Panc1 (cell line): ENCODE measurements at regions not wholly inside any gene's neighbourhood (a gene's known extent, or its start where the extent isn't known, plus 50 kb on each side); places are given as distances from the start of the nearest gene placed in this dataset.

ENCODE experiments used
- ATAC-seq: fragments of 200-7000 bp; cut with Tn5 transposase; 2 replicates; pipeline ENCODE4 v1.9.1; 2020; ENCODE audit warnings: mild to moderate bottlenecking, moderate library complexity
- BruUV-seq: library from RNA; stranded (reverse); fragments of 400-500 nt; replicated peaks from 2 replicates; lab custom pipeline; 2021; lab: Mats Ljungman, UMichigan
- CTCF ChIA-PET: fragments of 300-600 bp; sonication (Branson Sonifier 250); formaldehyde crosslinking; loops from one replicate; lab custom pipeline; 2022; ENCODE audit warnings: antibody characterized with exemption; lab: Charles Lee
- POLR2A ChIA-PET: fragments of 300-600 bp; sonication (Branson Sonifier 250); formaldehyde crosslinking; loops from one replicate; lab custom pipeline; 2022; ENCODE audit warnings: antibody characterized with exemption; lab: Charles Lee
- DNase-seq: peaks from one replicate; pipeline ENCODE4 v3.0.0-alpha.2; 2010; ENCODE audit warnings: low read depth, low spot score
- H3K27ac ChIP-seq: 2 replicates; pipeline ENCODE4 v1.5.1; 2011; ENCODE audit warnings: mild to moderate bottlenecking, low read length, inconsistent platforms
- H3K27me3 ChIP-seq: fragments of 200-500 bp; sonication (Bioruptor generic); 2 replicates; pipeline ENCODE4 v1.6.0; 2014; ENCODE audit warnings: low read length, inconsistent platforms; ENCODE audit not compliant: control insufficient read depth, insufficient read depth
- H3K36me3 ChIP-seq: fragments of 200-500 bp; sonication (Bioruptor generic); 2 replicates; pipeline ENCODE4 v1.5.1; 2014; ENCODE audit warnings: inconsistent platforms, mild to moderate bottlenecking, low read length, moderate library complexity; ENCODE audit not compliant: control insufficient read depth, insufficient read depth
- H3K4me1 ChIP-seq: 2 replicates; pipeline ENCODE4 v1.5.1; 2011; ENCODE audit warnings: inconsistent platforms, mild to moderate bottlenecking, low read length, moderate library complexity; ENCODE audit not compliant: control insufficient read depth, insufficient read depth
- H3K4me3 ChIP-seq, 2 experiments: 2 replicates each; pipeline ENCODE4 v1.5.1; 2011 to 2012; ENCODE audit warnings: low read depth in 2 of 2, low read length in 2 of 2, mild to moderate bottlenecking in 2 of 2, inconsistent platforms in 1 of 2, moderate library complexity in 1 of 2
- H3K9me3 ChIP-seq: fragments of 200-500 bp; sonication (Bioruptor generic); 2 replicates; pipeline ENCODE4 v1.5.1; 2014; ENCODE audit warnings: low read depth, mild to moderate bottlenecking, inconsistent platforms, low read length, moderate library complexity; ENCODE audit not compliant: control insufficient read depth, insufficient read depth
- POLR2AphosphoS5 ChIP-seq: IDR thresholded peaks from 2 replicates; pipeline ENCODE4 v1.6.1; 2012; ENCODE audit warnings: mild to moderate bottlenecking, low read depth, low read length, moderate library complexity
- REST ChIP-seq, 2 experiments: IDR thresholded peaks; 2 replicates each; pipeline ENCODE4 v1.6.1; 2011 to 2012; ENCODE audit warnings: low read depth in 2 of 2, control low read depth in 1 of 2, low read length in 1 of 2, mild to moderate bottlenecking in 1 of 2, moderate library complexity in 1 of 2; ENCODE audit not compliant: insufficient read depth in 1 of 2
- SIN3A ChIP-seq: IDR thresholded peaks from 2 replicates; pipeline ENCODE4 v1.6.1; 2012; ENCODE audit warnings: low read depth, mild to moderate bottlenecking, low read length, moderate library complexity, borderline replicate concordance; ENCODE audit not compliant: insufficient read depth
- TCF7L2 ChIP-seq: IDR thresholded peaks from 2 replicates; pipeline ENCODE4 v1.6.1; 2011; ENCODE audit warnings: mild to moderate bottlenecking, low read depth, low read length, inconsistent platforms
- in situ Hi-C: cut with HindIII; loops from 2 replicates; pipeline ENCODE4 v1.10.0; 2016; ENCODE audit warnings: low sequenced_read_pairs, low pct_unique_long_range_greater_than_20kb
- intact Hi-C: fragments of 100-400 bp; cut with micrococcal nuclease; formaldehyde crosslinking; loops from one replicate; pipeline ENCODE4 v1.10.0; 2022; ENCODE audit not compliant: unreplicated experiment
- TF ChIP-seq, protein P1 (sequence below): fragments of 450-650 bp; IDR thresholded peaks from 2 replicates; pipeline ENCODE4 v1.5.1; 2017; ENCODE audit warnings: mild to moderate bottlenecking

GRCh38 chr15:61764981-61765380 is 295.3 kb downstream of the VPS13C start:
- ATAC-seq, result no peak
- intact Hi-C loops, result no loop called here

DNA sequence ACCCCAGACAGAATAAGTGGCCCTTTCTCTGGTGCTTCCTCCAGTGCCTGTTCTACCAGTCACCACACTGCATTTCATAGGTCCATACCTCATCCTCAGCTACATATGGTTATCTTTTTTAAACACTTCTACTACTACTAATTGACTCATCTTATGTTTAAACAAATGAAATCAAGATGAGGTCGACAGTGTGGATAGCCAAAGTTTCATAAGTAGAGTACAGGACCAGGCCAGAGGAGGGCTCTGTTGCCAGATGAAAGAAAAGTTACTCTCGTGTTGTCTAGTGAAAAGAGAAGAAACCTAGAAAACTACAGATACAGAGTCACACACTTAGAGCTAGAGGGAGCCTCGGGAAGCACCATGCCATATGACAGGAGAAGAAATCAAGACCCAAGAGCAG is 296.1 kb downstream of the VPS13C start:
- in situ Hi-C loops (no loop called here), intact Hi-C loops (no loop called here)
- Histone ChIP-seq H3K27me3 (no peaks in the 10 kb centered on the region), H3K36me3 (no peaks in the 10 kb centered on the region), H3K27ac (no peak overlapping the region), H3K4me3 (no peak overlapping the region), H3K9me3 (no peaks in the 10 kb centered on the region), H3K4me1 (no peaks in the 10 kb centered on the region)
- BruUV-seq, result no TSS peak
- DNase-seq, result no peak
- no peak for ATAC-seq
- TF ChIP-seq REST (IDR thresholded peaks at IDR 0.05; ENCODE audit: insufficient read depth in 1 of 2, low read depth in 2 of 2, low read length in 1 of 2) (no peak), POLR2AphosphoS5 (no peak), SIN3A (no peak), TCF7L2 (no peak)
- TF ChIP-seq, protein P1, sequence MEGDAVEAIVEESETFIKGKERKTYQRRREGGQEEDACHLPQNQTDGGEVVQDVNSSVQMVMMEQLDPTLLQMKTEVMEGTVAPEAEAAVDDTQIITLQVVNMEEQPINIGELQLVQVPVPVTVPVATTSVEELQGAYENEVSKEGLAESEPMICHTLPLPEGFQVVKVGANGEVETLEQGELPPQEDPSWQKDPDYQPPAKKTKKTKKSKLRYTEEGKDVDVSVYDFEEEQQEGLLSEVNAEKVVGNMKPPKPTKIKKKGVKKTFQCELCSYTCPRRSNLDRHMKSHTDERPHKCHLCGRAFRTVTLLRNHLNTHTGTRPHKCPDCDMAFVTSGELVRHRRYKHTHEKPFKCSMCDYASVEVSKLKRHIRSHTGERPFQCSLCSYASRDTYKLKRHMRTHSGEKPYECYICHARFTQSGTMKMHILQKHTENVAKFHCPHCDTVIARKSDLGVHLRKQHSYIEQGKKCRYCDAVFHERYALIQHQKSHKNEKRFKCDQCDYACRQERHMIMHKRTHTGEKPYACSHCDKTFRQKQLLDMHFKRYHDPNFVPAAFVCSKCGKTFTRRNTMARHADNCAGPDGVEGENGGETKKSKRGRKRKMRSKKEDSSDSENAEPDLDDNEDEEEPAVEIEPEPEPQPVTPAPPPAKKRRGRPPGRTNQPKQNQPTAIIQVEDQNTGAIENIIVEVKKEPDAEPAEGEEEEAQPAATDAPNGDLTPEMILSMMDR, result no peak
- ChIA-PET CTCF (no interaction called here), POLR2A (no interaction called here)

More at GRCh38 chr15:61764981-61765380, 295.3 kb downstream of the VPS13C start:
- CTCF ChIA-PET, result no interaction called here
- BruUV-seq, result no TSS peak
- in situ Hi-C loops, result no loop called here
- TF ChIP-seq, protein P1, result no peak
- no peak for TF ChIP-seq SIN3A
- no peak for TF ChIP-seq TCF7L2
- TF ChIP-seq POLR2AphosphoS5, result no peak
- TF ChIP-seq REST (IDR thresholded peaks at IDR 0.05; ENCODE audit: insufficient read depth in 1 of 2, low read depth in 2 of 2, low read length in 1 of 2), result no peak
- Histone ChIP-seq H3K9me3 (no peaks in the 10 kb centered on the region), H3K4me3 (no peak overlapping the region), H3K4me1 (no peaks in the 10 kb centered on the region), H3K36me3 (no peaks in the 10 kb centered on the region), H3K27ac (no peak overlapping the region), H3K27me3 (no peaks in the 10 kb centered on the region)
- no peak for DNase-seq
- POLR2A ChIA-PET, result no interaction called here
